SK-N-SH treated with all-trans-retinoic acid at 6 μM for 48 hours (cell line): ENCODE measurements at regions not wholly inside any gene's neighbourhood (a gene's known extent, or its start where the extent isn't known, plus 50 kb on each side); places are given as distances from the start of the nearest gene placed in this dataset.
A peak's percentile ranks its signal among the peaks of the same experiment; 100 is the strongest.

Experiments used
- ATAC-seq: fragments of 200-7000 bp; cut with Tn5 transposase; 3 replicates; pipeline ENCODE4 v1.9.1; 2020; ENCODE audit warnings: mild to moderate bottlenecking, moderate library complexity
- ARNTL ChIP-seq: fragments of 450-650 bp; formaldehyde crosslinking; IDR thresholded peaks from 2 replicates; pipeline ENCODE4 v1.5.0; 2020; ENCODE audit warnings: low read depth, mild to moderate bottlenecking, moderate library complexity, borderline replicate concordance
- BACH2 ChIP-seq: fragments of 250-450 bp; sonication (Bioruptor Pico); IDR thresholded peaks from 2 replicates; pipeline ENCODE4 v1.9.0; 2021; ENCODE audit warnings: mild to moderate bottlenecking, borderline replicate concordance
- CSDC2 ChIP-seq: fragments of 250-450 bp; sonication (Bioruptor Pico); IDR thresholded peaks from 2 replicates; pipeline ENCODE4 v1.5.0; 2020; ENCODE audit warnings: mild to moderate bottlenecking, moderate library complexity
- ESRRG ChIP-seq: fragments of 250-450 bp; sonication (Bioruptor Pico); IDR thresholded peaks from 2 replicates; pipeline ENCODE4 v1.6.1; 2021; ENCODE audit warnings: mild to moderate bottlenecking
- GLIS3 ChIP-seq: fragments of 250-450 bp; sonication (Bioruptor Pico); IDR thresholded peaks from 2 replicates; pipeline ENCODE4 v1.5.0; 2020; ENCODE audit warnings: mild to moderate bottlenecking, moderate library complexity
- ISL1 ChIP-seq: fragments of 250-450 bp; sonication (Bioruptor Pico); IDR thresholded peaks from 2 replicates; pipeline ENCODE4 v2.1.2; 2022; ENCODE audit warnings: mild to moderate bottlenecking, moderate library complexity
- OSR1 ChIP-seq: fragments of 250-450 bp; sonication (Bioruptor Pico); IDR thresholded peaks from 2 replicates; pipeline ENCODE4 v1.8.0; 2022; ENCODE audit warnings: moderate library complexity, mild to moderate bottlenecking, inconsistent platforms
- PPARA ChIP-seq: fragments of 250-450 bp; sonication (Bioruptor Pico); IDR thresholded peaks from 2 replicates; pipeline ENCODE4 v1.5.0; 2020; ENCODE audit warnings: mild to moderate bottlenecking, borderline replicate concordance
- RARB ChIP-seq: fragments of 250-450 bp; sonication (Bioruptor Pico); IDR thresholded peaks from 2 replicates; pipeline ENCODE4 v1.8.0; 2021; ENCODE audit warnings: mild to moderate bottlenecking, moderate library complexity
- SNAI2 ChIP-seq: fragments of 250-450 bp; sonication (Bioruptor Pico); IDR thresholded peaks from 2 replicates; pipeline ENCODE4 v1.5.0; 2020; ENCODE audit warnings: mild to moderate bottlenecking, moderate library complexity
- TCF4 ChIP-seq: fragments of 250-450 bp; sonication (Bioruptor Pico); IDR thresholded peaks from 2 replicates; pipeline ENCODE4 v1.8.0; 2021; ENCODE audit warnings: mild to moderate bottlenecking, moderate library complexity, borderline replicate concordance
- TOX ChIP-seq: fragments of 250-450 bp; sonication (Bioruptor Pico); IDR thresholded peaks from 2 replicates; pipeline ENCODE4 v1.8.0; 2021; ENCODE audit warnings: mild to moderate bottlenecking, moderate library complexity, borderline replicate concordance
- ZC3H10 ChIP-seq: fragments of 250-450 bp; sonication (Bioruptor Pico); IDR thresholded peaks from 2 replicates; pipeline ENCODE4 v1.5.1; 2021; ENCODE audit warnings: mild to moderate bottlenecking, moderate library complexity
- ZFP3 ChIP-seq: fragments of 250-450 bp; sonication (Bioruptor Pico); IDR thresholded peaks from 2 replicates; pipeline ENCODE4 v1.5.0; 2020; ENCODE audit warnings: mild to moderate bottlenecking, moderate library complexity
- ZFP30 ChIP-seq: fragments of 450-650 bp; formaldehyde crosslinking; IDR thresholded peaks from 2 replicates; pipeline ENCODE4 v1.5.0; 2022; ENCODE audit warnings: mild to moderate bottlenecking, moderate library complexity
- ZNF565 ChIP-seq: fragments of 450-650 bp; formaldehyde crosslinking; conservative IDR thresholded peaks from 2 replicates; pipeline ENCODE4 v1.5.0; 2020; ENCODE audit warnings: low read depth, mild to moderate bottlenecking, moderate library complexity
- ZNF70 ChIP-seq: fragments of 450-650 bp; formaldehyde crosslinking; IDR thresholded peaks from 2 replicates; pipeline ENCODE4 v1.5.0; 2020; ENCODE audit warnings: mild to moderate bottlenecking, moderate library complexity
- ZNF8 ChIP-seq: fragments of 450-650 bp; formaldehyde crosslinking; IDR thresholded peaks from 2 replicates; pipeline ENCODE4 v1.5.0; 2020; ENCODE audit warnings: mild to moderate bottlenecking, moderate library complexity
- TF ChIP-seq, protein P1 (sequence below): fragments of 250-450 bp; sonication (Bioruptor Pico); IDR thresholded peaks from 2 replicates; pipeline ENCODE4 v1.8.0; 2021; ENCODE audit warnings: low read depth, mild to moderate bottlenecking, moderate library complexity, borderline replicate concordance
- TF ChIP-seq, protein P2 (sequence below): fragments of 250-450 bp; sonication (Bioruptor Pico); IDR thresholded peaks from 2 replicates; pipeline ENCODE4 v1.8.0; 2020; ENCODE audit warnings: mild to moderate bottlenecking, moderate library complexity, borderline replicate concordance
- TF ChIP-seq, protein P3 (sequence below): fragments of 250-450 bp; sonication (Bioruptor Pico); IDR thresholded peaks from 2 replicates; pipeline ENCODE4 v1.5.1; 2021; ENCODE audit warnings: mild to moderate bottlenecking, moderate library complexity
- TF ChIP-seq, protein P4 (sequence below): fragments of 250-450 bp; sonication (Bioruptor Pico); IDR thresholded peaks from 2 replicates; pipeline ENCODE4 v1.5.0; 2020; ENCODE audit warnings: mild to moderate bottlenecking, moderate library complexity
- TF ChIP-seq, protein P5 (sequence below): fragments of 250-450 bp; sonication (Bioruptor Pico); IDR thresholded peaks from 2 replicates; pipeline ENCODE4 v1.5.1; 2020; ENCODE audit warnings: low read depth, mild to moderate bottlenecking, moderate library complexity

DNA sequence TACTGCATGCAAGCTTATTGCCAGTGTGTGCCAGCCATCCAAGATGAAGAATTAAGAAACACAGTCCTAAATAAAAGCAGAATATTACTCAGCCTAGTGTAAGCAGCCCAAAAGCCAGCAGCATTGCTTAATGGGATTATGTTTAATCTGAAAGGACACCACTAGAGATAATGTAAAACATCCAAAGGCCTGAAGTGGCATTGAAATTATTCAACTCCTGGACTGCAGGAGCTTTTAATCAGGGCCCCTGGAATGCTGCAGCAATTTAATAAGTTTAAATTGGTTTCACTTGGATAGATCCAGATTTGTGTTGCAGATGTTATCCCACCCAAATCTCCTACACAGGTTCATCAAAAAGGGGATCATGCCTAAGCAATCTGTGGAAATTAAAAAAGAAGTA, 193.0 kb downstream of the C12orf50 start:
- ATAC-seq, result no peak; the same call in 2 of the 3 replicates
- TF ChIP-seq, protein P1, sequence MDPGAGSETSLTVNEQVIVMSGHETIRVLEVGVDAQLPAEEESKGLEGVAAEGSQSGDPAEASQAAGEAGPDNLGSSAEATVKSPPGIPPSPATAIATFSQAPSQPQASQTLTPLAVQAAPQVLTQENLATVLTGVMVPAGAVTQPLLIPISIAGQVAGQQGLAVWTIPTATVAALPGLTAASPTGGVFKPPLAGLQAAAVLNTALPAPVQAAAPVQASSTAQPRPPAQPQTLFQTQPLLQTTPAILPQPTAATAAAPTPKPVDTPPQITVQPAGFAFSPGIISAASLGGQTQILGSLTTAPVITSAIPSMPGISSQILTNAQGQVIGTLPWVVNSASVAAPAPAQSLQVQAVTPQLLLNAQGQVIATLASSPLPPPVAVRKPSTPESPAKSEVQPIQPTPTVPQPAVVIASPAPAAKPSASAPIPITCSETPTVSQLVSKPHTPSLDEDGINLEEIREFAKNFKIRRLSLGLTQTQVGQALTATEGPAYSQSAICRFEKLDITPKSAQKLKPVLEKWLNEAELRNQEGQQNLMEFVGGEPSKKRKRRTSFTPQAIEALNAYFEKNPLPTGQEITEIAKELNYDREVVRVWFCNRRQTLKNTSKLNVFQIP (CRISPR knock-in tag), result no peak
- TF ChIP-seq ESRRG (CRISPR knock-in tag) (no peak), ZNF565 (CRISPR knock-in tag) (no peak), ZFP30 (CRISPR knock-in tag) (no peak), GLIS3 (0 out of 2 replicates have a peak, but pooled peaks have one; percentile 17), ZNF70 (CRISPR knock-in tag) (no peak), OSR1 (CRISPR knock-in tag) (no peak), ZFP3 (CRISPR knock-in tag) (no peak), TCF4 (peak; percentile 89), ZNF8 (CRISPR knock-in tag) (no peak), TOX (no peak), RARB (CRISPR knock-in tag) (no peak), BACH2 (CRISPR knock-in tag) (no peak), PPARA (CRISPR knock-in tag) (no peak), ISL1 (CRISPR knock-in tag) (peak; percentile 75), ZC3H10 (no peak), CSDC2 (CRISPR knock-in tag) (no peak), ARNTL (CRISPR knock-in tag) (no peak), SNAI2 (CRISPR knock-in tag) (peak; percentile 63; the same call in 1 of the 2 replicates)
- TF ChIP-seq, protein P2, sequence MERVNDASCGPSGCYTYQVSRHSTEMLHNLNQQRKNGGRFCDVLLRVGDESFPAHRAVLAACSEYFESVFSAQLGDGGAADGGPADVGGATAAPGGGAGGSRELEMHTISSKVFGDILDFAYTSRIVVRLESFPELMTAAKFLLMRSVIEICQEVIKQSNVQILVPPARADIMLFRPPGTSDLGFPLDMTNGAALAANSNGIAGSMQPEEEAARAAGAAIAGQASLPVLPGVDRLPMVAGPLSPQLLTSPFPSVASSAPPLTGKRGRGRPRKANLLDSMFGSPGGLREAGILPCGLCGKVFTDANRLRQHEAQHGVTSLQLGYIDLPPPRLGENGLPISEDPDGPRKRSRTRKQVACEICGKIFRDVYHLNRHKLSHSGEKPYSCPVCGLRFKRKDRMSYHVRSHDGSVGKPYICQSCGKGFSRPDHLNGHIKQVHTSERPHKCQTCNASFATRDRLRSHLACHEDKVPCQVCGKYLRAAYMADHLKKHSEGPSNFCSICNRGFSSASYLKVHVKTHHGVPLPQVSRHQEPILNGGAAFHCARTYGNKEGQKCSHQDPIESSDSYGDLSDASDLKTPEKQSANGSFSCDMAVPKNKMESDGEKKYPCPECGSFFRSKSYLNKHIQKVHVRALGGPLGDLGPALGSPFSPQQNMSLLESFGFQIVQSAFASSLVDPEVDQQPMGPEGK (CRISPR knock-in tag), result no peak
- TF ChIP-seq, protein P3, sequence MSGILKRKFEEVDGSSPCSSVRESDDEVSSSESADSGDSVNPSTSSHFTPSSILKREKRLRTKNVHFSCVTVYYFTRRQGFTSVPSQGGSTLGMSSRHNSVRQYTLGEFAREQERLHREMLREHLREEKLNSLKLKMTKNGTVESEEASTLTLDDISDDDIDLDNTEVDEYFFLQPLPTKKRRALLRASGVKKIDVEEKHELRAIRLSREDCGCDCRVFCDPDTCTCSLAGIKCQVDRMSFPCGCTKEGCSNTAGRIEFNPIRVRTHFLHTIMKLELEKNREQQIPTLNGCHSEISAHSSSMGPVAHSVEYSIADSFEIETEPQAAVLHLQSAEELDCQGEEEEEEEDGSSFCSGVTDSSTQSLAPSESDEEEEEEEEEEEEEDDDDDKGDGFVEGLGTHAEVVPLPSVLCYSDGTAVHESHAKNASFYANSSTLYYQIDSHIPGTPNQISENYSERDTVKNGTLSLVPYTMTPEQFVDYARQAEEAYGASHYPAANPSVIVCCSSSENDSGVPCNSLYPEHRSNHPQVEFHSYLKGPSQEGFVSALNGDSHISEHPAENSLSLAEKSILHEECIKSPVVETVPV (CRISPR knock-in tag), result no peak
- TF ChIP-seq, protein P4, sequence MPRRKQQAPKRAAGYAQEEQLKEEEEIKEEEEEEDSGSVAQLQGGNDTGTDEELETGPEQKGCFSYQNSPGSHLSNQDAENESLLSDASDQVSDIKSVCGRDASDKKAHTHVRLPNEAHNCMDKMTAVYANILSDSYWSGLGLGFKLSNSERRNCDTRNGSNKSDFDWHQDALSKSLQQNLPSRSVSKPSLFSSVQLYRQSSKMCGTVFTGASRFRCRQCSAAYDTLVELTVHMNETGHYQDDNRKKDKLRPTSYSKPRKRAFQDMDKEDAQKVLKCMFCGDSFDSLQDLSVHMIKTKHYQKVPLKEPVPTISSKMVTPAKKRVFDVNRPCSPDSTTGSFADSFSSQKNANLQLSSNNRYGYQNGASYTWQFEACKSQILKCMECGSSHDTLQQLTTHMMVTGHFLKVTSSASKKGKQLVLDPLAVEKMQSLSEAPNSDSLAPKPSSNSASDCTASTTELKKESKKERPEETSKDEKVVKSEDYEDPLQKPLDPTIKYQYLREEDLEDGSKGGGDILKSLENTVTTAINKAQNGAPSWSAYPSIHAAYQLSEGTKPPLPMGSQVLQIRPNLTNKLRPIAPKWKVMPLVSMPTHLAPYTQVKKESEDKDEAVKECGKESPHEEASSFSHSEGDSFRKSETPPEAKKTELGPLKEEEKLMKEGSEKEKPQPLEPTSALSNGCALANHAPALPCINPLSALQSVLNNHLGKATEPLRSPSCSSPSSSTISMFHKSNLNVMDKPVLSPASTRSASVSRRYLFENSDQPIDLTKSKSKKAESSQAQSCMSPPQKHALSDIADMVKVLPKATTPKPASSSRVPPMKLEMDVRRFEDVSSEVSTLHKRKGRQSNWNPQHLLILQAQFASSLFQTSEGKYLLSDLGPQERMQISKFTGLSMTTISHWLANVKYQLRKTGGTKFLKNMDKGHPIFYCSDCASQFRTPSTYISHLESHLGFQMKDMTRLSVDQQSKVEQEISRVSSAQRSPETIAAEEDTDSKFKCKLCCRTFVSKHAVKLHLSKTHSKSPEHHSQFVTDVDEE (CRISPR knock-in tag), result peak; percentile 92
- TF ChIP-seq, protein P5, sequence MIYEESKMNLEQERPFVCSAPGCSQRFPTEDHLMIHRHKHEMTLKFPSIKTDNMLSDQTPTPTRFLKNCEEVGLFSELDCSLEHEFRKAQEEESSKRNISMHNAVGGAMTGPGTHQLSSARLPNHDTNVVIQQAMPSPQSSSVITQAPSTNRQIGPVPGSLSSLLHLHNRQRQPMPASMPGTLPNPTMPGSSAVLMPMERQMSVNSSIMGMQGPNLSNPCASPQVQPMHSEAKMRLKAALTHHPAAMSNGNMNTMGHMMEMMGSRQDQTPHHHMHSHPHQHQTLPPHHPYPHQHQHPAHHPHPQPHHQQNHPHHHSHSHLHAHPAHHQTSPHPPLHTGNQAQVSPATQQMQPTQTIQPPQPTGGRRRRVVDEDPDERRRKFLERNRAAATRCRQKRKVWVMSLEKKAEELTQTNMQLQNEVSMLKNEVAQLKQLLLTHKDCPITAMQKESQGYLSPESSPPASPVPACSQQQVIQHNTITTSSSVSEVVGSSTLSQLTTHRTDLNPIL (CRISPR knock-in tag), result no peak

DNA sequence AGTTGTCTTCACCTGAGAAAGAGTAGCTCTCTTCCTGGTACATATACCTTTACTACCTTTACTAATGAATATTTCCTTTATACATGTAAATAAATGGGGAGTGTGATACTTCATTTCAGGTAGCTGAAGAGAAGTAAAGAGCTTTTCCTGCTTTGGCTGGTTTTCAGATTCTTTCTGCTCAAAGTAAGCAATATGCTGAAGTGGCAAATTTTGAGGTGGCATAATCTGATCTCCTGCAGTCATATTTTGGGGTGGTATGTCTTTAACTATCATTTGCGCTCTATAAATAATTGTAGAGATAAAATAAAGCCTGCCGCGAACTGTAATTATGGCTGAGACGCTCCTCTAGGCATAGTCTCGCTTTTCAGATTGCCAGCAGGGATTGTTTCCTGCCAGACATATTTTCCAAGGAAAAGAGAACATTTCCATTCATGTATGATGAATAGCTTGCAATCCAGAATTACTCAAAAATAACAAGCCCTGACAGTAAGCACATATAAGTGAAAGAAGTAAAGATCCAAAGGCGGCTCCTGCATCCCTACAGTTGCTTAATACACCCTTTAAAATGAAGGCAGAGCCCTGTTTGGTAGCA, 200.7 kb downstream of the C12orf50 start:
- TF ChIP-seq, protein P5 (CRISPR knock-in tag), result no peak
- TF ChIP-seq ZNF565 (CRISPR knock-in tag), result no peak
- no peak for TF ChIP-seq ZNF70 (CRISPR knock-in tag)
- TF ChIP-seq ZFP30 (CRISPR knock-in tag), result no peak
- no peak for TF ChIP-seq PPARA (CRISPR knock-in tag)
- no peak for TF ChIP-seq ISL1 (CRISPR knock-in tag)
- TF ChIP-seq ZC3H10, result no peak
- no peak for TF ChIP-seq ZNF8 (CRISPR knock-in tag)
- TF ChIP-seq TOX, result no peak
- TF ChIP-seq TCF4, result no peak
- TF ChIP-seq RARB (CRISPR knock-in tag), result no peak
- TF ChIP-seq, protein P3 (CRISPR knock-in tag), result no peak
- TF ChIP-seq OSR1 (CRISPR knock-in tag), result no peak
- TF ChIP-seq GLIS3, result no peak
- no peak for TF ChIP-seq BACH2 (CRISPR knock-in tag)
- ATAC-seq, result no peak
